ENCODE measurements at regions not wholly inside any gene's neighbourhood (a gene's known extent, or its start where the extent isn't known, plus 50 kb on each side); places are given as distances from the start of the nearest gene placed in this dataset.
"Not testable (repeated sequence)": the region's sequence is repeated elsewhere in the genome, so short reads cannot be mapped to it uniquely, and the experiment has no call there.

GRCh38 chr2:105478670-105479069 is 79.8 kb upstream of the FHL2 start:
- H3K9me3 ChIP-seq: no peaks in the 10 kb centered on the region
- H3K4me3 Mint-ChIP-seq (ENCODE audit: unreplicated experiment): no peak overlapping the region
- H3K36me3 Mint-ChIP-seq (ENCODE audit: insufficient read depth, unreplicated experiment): no peaks in the 10 kb centered on the region
- no peak for TF ChIP-seq CTCF (IDR thresholded peaks at IDR 0.05; ENCODE audit: insufficient read depth in 1 of 2, low read depth in 1 of 2, low read length in 1 of 2, severe bottlenecking in 1 of 2, unreplicated experiment in 1 of 2)
- H3K9me3 Mint-ChIP-seq (ENCODE audit: unreplicated experiment): no peaks in the 10 kb centered on the region
- no TSS peak for BruUV-seq (replicated peaks)
- intact Hi-C loops (cut with micrococcal nuclease; ENCODE audit: unreplicated experiment): no loop called here
- no peak overlapping the region for H3K27ac Mint-ChIP-seq (ENCODE audit: unreplicated experiment)
- DNase-seq: no peak
- ChIA-PET CTCF (no interaction called here), POLR2A (no interaction called here)
- H3K4me1 ChIP-seq: peaks cover 3% of the 10 kb centered on the region; the same call in 1 of the 2 replicates
- H3K27me3 ChIP-seq (replicated peaks; ENCODE audit: control insufficient read depth, insufficient read depth, low read length): no peaks in the 10 kb centered on the region
- no peaks in the 10 kb centered on the region for H3K36me3 ChIP-seq (ENCODE audit: control insufficient read depth, insufficient read depth, low read length)
- H3K4me1 Mint-ChIP-seq (ENCODE audit: low read depth, unreplicated experiment): peaks cover 6% of the 10 kb centered on the region
- peaks cover 9% of the 10 kb centered on the region for H3K27me3 Mint-ChIP-seq (ENCODE audit: insufficient read depth, unreplicated experiment)
- no peak overlapping the region for H3K4me3 ChIP-seq (ENCODE audit: low read depth, low read length)

GRCh38 chr2:105477050-105477620 is 78.3 kb upstream of the FHL2 start:
- H3K9me3 Mint-ChIP-seq (ENCODE audit: unreplicated experiment); intact Hi-C loops (cut with micrococcal nuclease; ENCODE audit: unreplicated experiment); DNase-seq; POLR2A ChIA-PET; H3K36me3 Mint-ChIP-seq (ENCODE audit: insufficient read depth, unreplicated experiment); H3K36me3 ChIP-seq (ENCODE audit: control insufficient read depth, insufficient read depth, low read length); H3K27me3 ChIP-seq (replicated peaks; ENCODE audit: control insufficient read depth, insufficient read depth, low read length); H3K4me1 Mint-ChIP-seq (ENCODE audit: low read depth, unreplicated experiment); CTCF ChIA-PET; BruUV-seq (replicated peaks); H3K27me3 Mint-ChIP-seq (ENCODE audit: insufficient read depth, unreplicated experiment); H3K27ac Mint-ChIP-seq (ENCODE audit: unreplicated experiment); H3K4me3 Mint-ChIP-seq (ENCODE audit: unreplicated experiment); H3K4me1 ChIP-seq; H3K9me3 ChIP-seq; H3K4me3 ChIP-seq (ENCODE audit: low read depth, low read length): not testable (repeated sequence)

DNA sequence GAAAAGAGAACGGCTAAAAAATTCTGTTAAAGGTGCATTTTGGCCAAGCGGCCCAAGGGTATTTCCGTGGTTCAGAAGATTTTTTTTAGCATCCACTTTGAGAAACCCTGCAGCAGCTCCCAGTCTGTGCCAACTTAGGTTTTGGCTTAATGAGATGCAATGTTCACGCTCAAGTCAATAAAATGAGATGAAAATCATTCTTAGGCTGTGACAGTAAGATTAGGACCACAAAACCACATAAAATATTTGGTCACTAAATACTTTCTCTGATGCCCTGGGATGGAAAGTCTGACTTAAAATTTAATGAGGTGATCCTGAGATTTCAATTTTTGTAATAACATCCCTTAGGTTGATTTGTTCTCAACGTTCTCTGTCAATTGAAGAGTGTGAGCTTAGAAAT is 74.2 kb upstream of the FHL2 start:
- POLR2A ChIA-PET: no interaction called here
- no peaks in the 10 kb centered on the region for H3K27me3 Mint-ChIP-seq (ENCODE audit: insufficient read depth, unreplicated experiment)
- intact Hi-C loops (cut with micrococcal nuclease; ENCODE audit: unreplicated experiment): no loop called here
- no peaks in the 10 kb centered on the region for H3K27me3 ChIP-seq (replicated peaks; ENCODE audit: control insufficient read depth, insufficient read depth, low read length)
- TF ChIP-seq CTCF (IDR thresholded peaks at IDR 0.05; ENCODE audit: insufficient read depth in 1 of 2, low read depth in 1 of 2, low read length in 1 of 2, severe bottlenecking in 1 of 2, unreplicated experiment in 1 of 2): no peak
- no peak for DNase-seq
- H3K4me1 Mint-ChIP-seq (ENCODE audit: low read depth, unreplicated experiment): peaks cover 6% of the 10 kb centered on the region
- no TSS peak for BruUV-seq (replicated peaks)
- H3K36me3 Mint-ChIP-seq (ENCODE audit: insufficient read depth, unreplicated experiment): no peaks in the 10 kb centered on the region
- no peak overlapping the region for H3K4me3 ChIP-seq (ENCODE audit: low read depth, low read length)
- H3K9me3 Mint-ChIP-seq (ENCODE audit: unreplicated experiment): no peaks in the 10 kb centered on the region
- H3K27ac Mint-ChIP-seq (ENCODE audit: unreplicated experiment): no peak overlapping the region
- CTCF ChIA-PET: no interaction called here
- H3K36me3 ChIP-seq (ENCODE audit: control insufficient read depth, insufficient read depth, low read length): no peaks in the 10 kb centered on the region
- H3K9me3 ChIP-seq: no peaks in the 10 kb centered on the region
- H3K4me1 ChIP-seq: peaks cover 3% of the 10 kb centered on the region; the same call in 1 of the 2 replicates
- no peak overlapping the region for H3K4me3 Mint-ChIP-seq (ENCODE audit: unreplicated experiment)

DNA sequence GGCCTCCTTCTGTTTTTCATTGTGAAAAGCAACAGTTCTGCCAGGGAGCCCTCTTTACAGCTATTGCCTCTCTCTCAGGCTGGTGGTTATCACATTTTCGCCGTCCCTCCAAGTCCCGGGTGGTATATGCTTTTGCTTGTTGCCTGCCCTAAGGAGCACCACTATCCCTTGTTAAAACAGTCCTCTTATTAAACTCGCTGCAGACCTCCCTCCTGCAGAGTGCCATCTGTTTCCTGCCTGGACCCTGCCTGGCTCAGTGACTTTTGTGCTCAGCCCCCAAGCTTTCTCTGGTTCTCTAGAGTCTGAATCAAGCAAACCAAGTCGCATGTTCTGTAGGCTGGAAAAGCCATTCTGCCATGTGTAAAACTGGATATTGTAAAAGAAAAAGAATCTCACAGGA is 72.1 kb upstream of the FHL2 start:
- no TSS peak for BruUV-seq (replicated peaks)

More for the DNA sequence above, 72.1 kb upstream of the FHL2 start:
- CTCF ChIA-PET: no interaction called here
- Histone ChIP-seq H3K36me3 (ENCODE audit: control insufficient read depth, insufficient read depth, low read length) (no peaks in the 10 kb centered on the region), H3K4me1 (peaks cover 3% of the 10 kb centered on the region; the same call in 1 of the 2 replicates), H3K27me3 (replicated peaks; ENCODE audit: control insufficient read depth, insufficient read depth, low read length) (no peaks in the 10 kb centered on the region), H3K4me3 (ENCODE audit: low read depth, low read length) (no peak overlapping the region), H3K9me3 (no peaks in the 10 kb centered on the region)
- intact Hi-C loops (cut with micrococcal nuclease; ENCODE audit: unreplicated experiment): no loop called here
- no peak overlapping the region for H3K27ac Mint-ChIP-seq (ENCODE audit: unreplicated experiment)
- H3K27me3 Mint-ChIP-seq (ENCODE audit: insufficient read depth, unreplicated experiment): peaks cover 1% of the 10 kb centered on the region
- no peak overlapping the region for H3K4me3 Mint-ChIP-seq (ENCODE audit: unreplicated experiment)
- peaks cover 6% of the 10 kb centered on the region for H3K4me1 Mint-ChIP-seq (ENCODE audit: low read depth, unreplicated experiment)
- POLR2A ChIA-PET: no interaction called here
- no peak for TF ChIP-seq CTCF (IDR thresholded peaks at IDR 0.05; ENCODE audit: insufficient read depth in 1 of 2, low read depth in 1 of 2, low read length in 1 of 2, severe bottlenecking in 1 of 2, unreplicated experiment in 1 of 2)
- H3K36me3 Mint-ChIP-seq (ENCODE audit: insufficient read depth, unreplicated experiment): no peaks in the 10 kb centered on the region
- no peak for DNase-seq
- no peaks in the 10 kb centered on the region for H3K9me3 Mint-ChIP-seq (ENCODE audit: unreplicated experiment)
